ENCODE measurements at regions not wholly inside any gene's neighbourhood (a gene's known extent, or its start where the extent isn't known, plus 50 kb on each side); places are given as distances from the start of the nearest gene placed in this dataset.

GRCh38 chr9:89872426-89872912, 267.7 kb downstream of the GADD45G start:
- TF ChIP-seq CTCF (IDR thresholded peaks at IDR 0.05), result no peak
- TF ChIP-seq POLR2A (IDR thresholded peaks at IDR 0.05), result no peak
- TF ChIP-seq POLR2AphosphoS5 (IDR thresholded peaks at IDR 0.05), result no peak
- TF ChIP-seq EP300 (IDR thresholded peaks at IDR 0.05), result no peak

Measured in suprapubic skin (tissue), 4 donors.